Muscle of leg (tissue), 3 donors: ENCODE measurements at regions not wholly inside any gene's neighbourhood (a gene's known extent, or its start where the extent isn't known, plus 50 kb on each side); places are given as distances from the start of the nearest gene placed in this dataset.

Experiments
- DNase-seq: peaks from one replicate; pipeline ENCODE4 v3.0.0; 2013
- H3K27ac ChIP-seq: one replicate; pipeline ENCODE4 v1.5.1; 2013; ENCODE audit warnings: mild to moderate bottlenecking, low read length, control low read depth
- H3K27me3 ChIP-seq: one replicate; pipeline ENCODE4 v1.6.1; 2013; ENCODE audit warnings: low read length; ENCODE audit not compliant: control insufficient read depth, insufficient read depth
- H3K36me3 ChIP-seq: one replicate; pipeline ENCODE4 v1.6.1; 2013; ENCODE audit warnings: low read length; ENCODE audit not compliant: control insufficient read depth, insufficient read depth
- H3K4me1 ChIP-seq: one replicate; pipeline ENCODE4 v1.6.1; 2013; ENCODE audit warnings: low read length; ENCODE audit not compliant: control insufficient read depth, insufficient read depth
- H3K4me3 ChIP-seq: one replicate; pipeline ENCODE4 v1.5.1; 2013; ENCODE audit warnings: low read length, control low read depth
- H3K9me3 ChIP-seq: replicated peaks from 2 replicates; pipeline ENCODE4 v1.6.1; 2013; ENCODE audit warnings: low read depth, low read length; ENCODE audit not compliant: control insufficient read depth
- WGBS: methylation state at CpG from one replicate; pipeline ENCODE4 v1.1.5; 2013; ENCODE audit warnings: missing lambda C conversion rate; ENCODE audit not compliant: insufficient coverage; 5-methylcytosine and 5-hydroxymethylcytosine counted together

- Histone ChIP-seq H3K27me3 (no peaks in the 10 kb centered on the region), H3K9me3 (peaks cover 15% of the 10 kb centered on the region), H3K36me3 (no peaks in the 10 kb centered on the region), H3K4me3 (no peak overlapping the region), H3K27ac (no peak overlapping the region), H3K4me1 (no peaks in the 10 kb centered on the region)
- no peak for DNase-seq
- WGBS, result no CpG with 5 or more reads among the region's 1 CpG
These were observed 866.1 kb downstream of the C12orf50 start for GRCh38 chr12:87163122-87163521.

GRCh38 chr12:87160848-87161601, 868.2 kb downstream of the C12orf50 start:
- Histone ChIP-seq H3K4me3 (no peak overlapping the region), H3K4me1 (no peaks in the 10 kb centered on the region), H3K9me3 (peaks cover 11% of the 10 kb centered on the region), H3K27me3 (no peaks in the 10 kb centered on the region), H3K27ac (no peak overlapping the region), H3K36me3 (no peaks in the 10 kb centered on the region)
- DNase-seq, result no peak
- no CpG with 5 or more reads among the region's 1 CpG for WGBS

GRCh38 chr12:87157791-87158190, 871.4 kb downstream of the C12orf50 start:
- no peaks in the 10 kb centered on the region for H3K36me3 ChIP-seq
- H3K4me1 ChIP-seq, result no peaks in the 10 kb centered on the region
- H3K27me3 ChIP-seq, result no peaks in the 10 kb centered on the region
- no peak overlapping the region for H3K4me3 ChIP-seq
- WGBS, result 100% methylated on average over 1 of the region's 6 CpGs
- no peak for DNase-seq
- H3K9me3 ChIP-seq, result no peaks in the 10 kb centered on the region
- H3K27ac ChIP-seq, result no peak overlapping the region

GRCh38 chr12:87155621-87156020, 873.6 kb downstream of the C12orf50 start:
- Histone ChIP-seq H3K4me1 (no peaks in the 10 kb centered on the region), H3K4me3 (no peak overlapping the region), H3K36me3 (no peaks in the 10 kb centered on the region), H3K9me3 (no peaks in the 10 kb centered on the region), H3K27ac (no peak overlapping the region), H3K27me3 (no peaks in the 10 kb centered on the region)
- DNase-seq, result no peak
- WGBS, result no CpG with 5 or more reads among the region's 2 CpGs

DNA sequence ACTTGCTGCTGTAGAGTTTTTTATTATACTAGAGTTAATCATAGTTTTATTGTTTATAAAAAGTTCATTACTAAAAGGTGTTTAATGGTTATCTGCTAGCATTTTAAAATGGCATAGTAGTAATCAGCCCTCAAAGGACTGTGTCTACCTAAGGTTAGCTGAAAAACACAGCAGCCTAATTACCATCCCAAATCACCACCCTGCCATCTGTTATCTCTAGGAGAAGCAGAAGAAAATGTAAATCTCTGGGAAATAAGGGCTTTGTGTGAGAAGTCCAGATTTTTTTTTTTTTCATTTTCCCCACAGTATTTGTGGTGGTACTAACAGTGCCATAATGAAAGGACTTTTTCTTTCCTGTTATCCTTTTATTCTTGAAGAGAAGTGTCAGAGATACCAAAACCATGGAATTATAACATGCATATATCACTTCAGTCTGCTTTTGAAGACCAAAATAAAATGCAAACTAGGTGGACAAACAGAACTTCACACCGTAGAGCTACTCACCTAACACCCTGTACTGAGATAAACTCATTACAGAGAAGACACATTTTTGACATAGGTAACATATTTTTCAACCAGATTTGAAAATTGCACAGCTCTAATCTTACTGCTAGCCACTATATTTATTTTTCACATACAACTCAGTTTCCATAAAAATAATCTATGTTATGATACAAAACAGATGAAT, 876.2 kb downstream of the C12orf50 start:
- Histone ChIP-seq H3K27ac (no peak overlapping the region), H3K4me3 (no peak overlapping the region), H3K36me3 (no peaks in the 10 kb centered on the region), H3K9me3 (no peaks in the 10 kb centered on the region), H3K4me1 (no peaks in the 10 kb centered on the region), H3K27me3 (no peaks in the 10 kb centered on the region)
- no CpG with 5 or more reads among the region's 1 CpG for WGBS
- DNase-seq, result no peak

DNA sequence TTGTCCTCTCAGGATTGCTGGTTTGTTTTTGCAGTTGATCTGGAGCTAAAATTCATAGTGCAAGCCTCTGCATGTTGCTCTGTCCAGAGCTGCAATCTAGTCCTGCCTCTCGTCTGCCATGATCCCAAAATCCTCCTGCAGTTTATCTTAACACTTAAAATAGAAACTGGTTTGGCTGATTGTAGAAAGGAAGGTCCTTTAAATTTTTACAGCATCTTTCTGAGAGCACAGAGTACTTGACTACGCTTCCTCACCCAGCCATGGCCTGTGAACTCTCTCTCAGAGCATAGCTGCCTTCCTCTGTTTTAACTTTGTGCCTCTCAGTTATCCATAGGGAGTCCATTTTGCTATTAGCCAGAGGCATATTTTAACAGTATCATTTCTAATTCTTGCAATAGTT, 877.1 kb downstream of the C12orf50 start:
- no peak for DNase-seq
- no peaks in the 10 kb centered on the region for H3K9me3 ChIP-seq
- H3K36me3 ChIP-seq, result no peaks in the 10 kb centered on the region
- H3K27ac ChIP-seq, result no peak overlapping the region
- no peaks in the 10 kb centered on the region for H3K27me3 ChIP-seq
- no CpG with 5 or more reads among the region's 2 CpGs for WGBS
- H3K4me3 ChIP-seq, result no peak overlapping the region
- H3K4me1 ChIP-seq, result no peaks in the 10 kb centered on the region

- Histone ChIP-seq H3K4me3 (no peak overlapping the region), H3K4me1 (no peaks in the 10 kb centered on the region)
These were observed 878.1 kb downstream of the C12orf50 start for GRCh38 chr12:87150969-87151662.

DNA sequence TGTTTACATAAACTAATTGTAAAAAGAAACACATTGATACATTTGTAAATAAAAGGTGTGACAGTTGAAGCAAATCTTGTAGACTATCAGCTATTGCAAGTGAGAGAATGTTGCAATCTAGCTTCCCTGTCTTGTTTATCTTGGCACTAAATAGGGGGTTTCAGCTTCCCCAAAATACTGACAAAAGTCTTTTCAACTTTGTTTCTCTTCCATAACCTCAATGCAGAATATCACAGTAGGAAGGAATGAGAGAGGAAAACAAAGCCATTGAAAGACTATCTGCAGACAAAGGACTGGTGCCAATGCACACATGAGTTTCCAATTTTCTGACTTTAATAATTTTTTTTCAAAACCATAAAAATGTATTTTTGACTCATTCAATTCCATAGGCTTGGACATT, 886.2 kb upstream of the MGAT4C start:
- no peaks in the 10 kb centered on the region for H3K9me3 ChIP-seq
- no peaks in the 10 kb centered on the region for H3K27me3 ChIP-seq
- H3K4me3 ChIP-seq, result no peak overlapping the region
- H3K4me1 ChIP-seq, result no peaks in the 10 kb centered on the region
- no peak overlapping the region for H3K27ac ChIP-seq
- DNase-seq, result peak; percentile 58
- no peaks in the 10 kb centered on the region for H3K36me3 ChIP-seq

More at GRCh38 chr12:87150969-87151662, 878.1 kb downstream of the C12orf50 start:
- no peak for DNase-seq
- Histone ChIP-seq H3K9me3 (no peaks in the 10 kb centered on the region), H3K36me3 (no peaks in the 10 kb centered on the region), H3K27me3 (no peaks in the 10 kb centered on the region), H3K27ac (no peak overlapping the region)
- WGBS, result 50% methylated on average over 1 of the region's 2 CpGs

DNA sequence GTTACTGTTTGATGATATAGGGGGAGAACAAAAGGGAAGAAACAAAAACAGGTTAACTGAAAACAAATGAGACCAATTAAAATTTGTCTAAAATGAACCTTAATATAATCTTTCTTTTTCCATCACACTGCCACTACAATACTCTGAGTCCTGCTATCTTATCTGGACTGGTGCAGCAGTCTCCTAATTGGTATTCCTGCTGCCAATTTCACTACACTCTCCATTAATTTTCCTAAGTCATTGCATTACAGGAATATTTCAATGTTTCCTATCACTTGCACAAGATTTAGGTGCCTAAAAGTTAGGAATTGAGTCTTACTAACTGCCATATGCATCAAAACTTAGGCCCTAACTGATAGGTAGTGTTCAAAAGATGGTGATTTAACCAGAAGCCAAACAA, 884.9 kb upstream of the MGAT4C start:
- no peaks in the 10 kb centered on the region for H3K27me3 ChIP-seq
- H3K27ac ChIP-seq, result no peak overlapping the region
- DNase-seq, result no peak
- H3K9me3 ChIP-seq, result no peaks in the 10 kb centered on the region
- H3K4me1 ChIP-seq, result no peaks in the 10 kb centered on the region
- no peaks in the 10 kb centered on the region for H3K36me3 ChIP-seq
- no peak overlapping the region for H3K4me3 ChIP-seq

DNA sequence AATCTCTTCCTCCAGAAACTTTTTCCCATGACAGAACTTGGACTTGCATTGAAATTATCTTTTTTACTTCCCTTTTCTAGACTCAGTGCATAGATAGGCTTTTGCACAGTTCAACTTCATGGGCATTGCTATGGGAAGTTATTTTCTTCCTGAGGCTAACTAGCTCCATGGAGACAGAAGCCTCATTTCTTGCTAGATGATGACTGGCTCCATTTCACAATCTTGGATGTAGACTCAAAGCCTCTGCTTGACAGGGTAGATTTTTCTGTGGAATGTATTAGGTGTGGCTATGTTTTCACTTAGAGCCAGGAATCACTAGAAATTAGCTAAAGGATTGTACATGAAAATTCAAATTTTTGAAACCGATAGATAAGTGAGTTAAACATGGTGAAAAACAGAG, 884.1 kb upstream of the MGAT4C start:
- Histone ChIP-seq H3K4me3 (no peak overlapping the region), H3K36me3 (no peaks in the 10 kb centered on the region), H3K27me3 (no peaks in the 10 kb centered on the region), H3K27ac (no peak overlapping the region), H3K9me3 (no peaks in the 10 kb centered on the region), H3K4me1 (no peaks in the 10 kb centered on the region)
- DNase-seq, result peak; percentile 17
- 80% methylated on average over 1 of the region's 1 CpG for WGBS
